Esophagus squamous epithelium (tissue), 5 donors: ENCODE measurements at regions not wholly inside any gene's neighbourhood (a gene's known extent, or its start where the extent isn't known, plus 50 kb on each side); places are given as distances from the start of the nearest gene placed in this dataset.

Experiments
- DNase-seq: peaks from one replicate; lab custom pipeline; 2025; lab: John Stamatoyannopoulos, UW
- H3K27ac ChIP-seq, 4 donors: fragments of 200-600 bp; sonication (generic); one replicate each; pipeline ENCODE4 v1.5.1; 2016 to 2019; ENCODE audit warnings: mild to moderate bottlenecking in 1 of 4
- H3K27me3 ChIP-seq, 4 donors: fragments of 200-600 bp; sonication (generic); 1 replicate in 3 of 4; 2 replicates in 1 of 4; pipeline versions ENCODE4 v1.5.1 to v1.6.0; 2017 to 2021; ENCODE audit warnings: antibody characterized with exemption in 1 of 4
- H3K36me3 ChIP-seq, 3 donors: fragments of 200-600 bp; sonication (generic); one replicate each; pipeline ENCODE4 v1.5.1; 2016 to 2019
- H3K4me1 ChIP-seq, 3 donors: fragments of 200-600 bp; sonication (generic); one replicate each; pipeline ENCODE4 v1.5.1; 2017 to 2019
- H3K4me3 ChIP-seq, 4 donors: fragments of 200-600 bp; sonication (generic); 1 replicate in 3 of 4; 2 replicates in 1 of 4; pipeline ENCODE4 v1.5.1; 2016 to 2019; ENCODE audit warnings: mild to moderate bottlenecking in 2 of 4, moderate library complexity in 1 of 4
- H3K9me3 ChIP-seq, 3 donors: fragments of 200-600 bp; sonication (generic); one replicate each; pipeline ENCODE4 v1.5.1; 2016 to 2019
- CTCF ChIP-seq, 6 experiments: fragments of 450-650 bp in 4 of 6; fragments of 200-600 bp in 2 of 6; sonication (generic) in 2 of 6; IDR thresholded peaks; one replicate each; pipeline ENCODE4 v1.5.1; 2016 to 2019; ENCODE audit warnings: antibody characterized with exemption in 6 of 6, mild to moderate bottlenecking in 4 of 6, moderate library complexity in 4 of 6
- POLR2A ChIP-seq, 4 donors: fragments of 450-650 bp; IDR thresholded peaks; one replicate each; pipeline ENCODE4 v1.6.1; 2017; ENCODE audit warnings: antibody characterized with exemption in 4 of 4, mild to moderate bottlenecking in 4 of 4, moderate library complexity in 3 of 4
- WGBS, 2 donors: methylation state at CpG; one replicate each; pipeline ENCODE4 v1.1.5; 2018; 5-methylcytosine and 5-hydroxymethylcytosine counted together
- intact Hi-C: fragments of 100-400 bp; cut with DNase I; formaldehyde crosslinking; loops from one replicate; pipeline ENCODE4 v1.15.0; 2022
- donor health status: DM: yes; HTN: yes; CAD: no.

- no peak for DNase-seq
- Histone ChIP-seq H3K27ac (no peak overlapping the region), H3K4me3 (no peak overlapping the region), H3K36me3 (no peaks in the 10 kb centered on the region), H3K27me3 (peaks cover 0 to 35% (median 0%) of the 10 kb centered on the region in 4 donors), H3K4me1 (peaks cover 0 to 8% (median 0%) of the 10 kb centered on the region in 3 donors), H3K9me3 (no peaks in the 10 kb centered on the region)
- intact Hi-C loops, result no loop called here
- WGBS, 2 donors, result 50 to 65% methylated on average over 14 to 15 of the region's 15 CpGs
- no peak for TF ChIP-seq POLR2A (IDR thresholded peaks at IDR 0.05)
- TF ChIP-seq CTCF (IDR thresholded peaks at IDR 0.05), result no peak
Measured at GRCh38 chr17:65459677-65460347, 101.6 kb downstream of the AXIN2 start.

- TF ChIP-seq POLR2A (IDR thresholded peaks at IDR 0.05), result no peak
- no peak for TF ChIP-seq CTCF (IDR thresholded peaks at IDR 0.05)
- peaks cover 0 to 35% (median 0%) of the 10 kb centered on the region in 4 donors for H3K27me3 ChIP-seq
- WGBS, 2 donors, result 82 to 84% methylated on average over 9 to 10 of the region's 11 CpGs
- no peaks in the 10 kb centered on the region for H3K9me3 ChIP-seq
- no peaks in the 10 kb centered on the region for H3K36me3 ChIP-seq
- H3K4me3 ChIP-seq, result no peak overlapping the region
- peaks cover 0 to 8% (median 0%) of the 10 kb centered on the region in 3 donors for H3K4me1 ChIP-seq
- intact Hi-C loops, result no loop called here
- no peak overlapping the region for H3K27ac ChIP-seq
- no peak for DNase-seq
Measured at GRCh38 chr17:65457635-65458257, 103.7 kb downstream of the AXIN2 start.

- intact Hi-C loops, result no loop called here
- no peaks in the 10 kb centered on the region for H3K36me3 ChIP-seq
Measured at GRCh38 chr17:65457183-65457582, 104.3 kb downstream of the AXIN2 start.

GRCh38 chr17:65456368-65457151, 104.9 kb downstream of the AXIN2 start:
- Histone ChIP-seq H3K9me3 (no peaks in the 10 kb centered on the region), H3K27ac (no peak overlapping the region), H3K4me1 (peaks cover 0 to 8% (median 0%) of the 10 kb centered on the region in 3 donors), H3K27me3 (peaks cover 0 to 31% (median 0%) of the 10 kb centered on the region in 4 donors), H3K36me3 (no peaks in the 10 kb centered on the region), H3K4me3 (no peak overlapping the region)
- intact Hi-C loops, result no loop called here
- WGBS, 2 donors, result 67 to 68% methylated on average over 7 of the region's 7 CpGs
- TF ChIP-seq POLR2A (IDR thresholded peaks at IDR 0.05) (no peak), CTCF (IDR thresholded peaks at IDR 0.05) (no peak)
- no peak for DNase-seq

More at GRCh38 chr17:65457183-65457582, 104.3 kb downstream of the AXIN2 start:
- no peak overlapping the region for H3K4me3 ChIP-seq
- H3K27me3 ChIP-seq, result peaks cover 0 to 35% (median 0%) of the 10 kb centered on the region in 4 donors
- peaks cover 0 to 8% (median 0%) of the 10 kb centered on the region in 3 donors for H3K4me1 ChIP-seq
- H3K27ac ChIP-seq, result no peak overlapping the region
- DNase-seq, result no peak
- 35 to 68% methylated on average over 2 to 3 of the region's 3 CpGs for WGBS, 2 donors
- no peaks in the 10 kb centered on the region for H3K9me3 ChIP-seq
- TF ChIP-seq CTCF (IDR thresholded peaks at IDR 0.05) (no peak), POLR2A (IDR thresholded peaks at IDR 0.05) (no peak)
